HepG2 (cell line): ENCODE measurements at regions not wholly inside any gene's neighbourhood (a gene's known extent, or its start where the extent isn't known, plus 50 kb on each side); places are given as distances from the start of the nearest gene placed in this dataset.

Source experiments
- ARID2 ChIP-seq: sonication (generic); formaldehyde crosslinking; IDR thresholded peaks from 2 replicates; pipeline ENCODE4 v1.8.1; 2022; ENCODE audit warnings: mild to moderate bottlenecking, missing genetic modification reagents, borderline replicate concordance
- BORCS8-MEF2B ChIP-seq: sonication (generic); formaldehyde crosslinking; IDR thresholded peaks from 2 replicates; pipeline ENCODE4 v1.8.0; 2022; ENCODE audit warnings: mild to moderate bottlenecking, missing genetic modification reagents
- CEBPZ ChIP-seq: IDR thresholded peaks from 2 replicates; pipeline ENCODE4 v1.6.1; 2012; ENCODE audit warnings: low read length, improper control_type of control experiment
- ERF ChIP-seq: IDR thresholded peaks from 2 replicates; pipeline ENCODE4 v1.6.1; 2018; ENCODE audit warnings: missing biosample characterization, missing genetic modification reagents
- FIP1L1 ChIP-seq: fragments of 200-400 bp; formaldehyde crosslinking; IDR thresholded peaks from 2 replicates; pipeline ENCODE4 v1.6.1; 2018; ENCODE audit warnings: low read depth, mild to moderate bottlenecking, low read length, moderate library complexity, borderline replicate concordance; ENCODE audit not compliant: insufficient read depth
- KLF12 ChIP-seq: sonication (generic); formaldehyde crosslinking; IDR thresholded peaks from 2 replicates; pipeline ENCODE4 v1.4.0; 2020; ENCODE audit warnings: missing genetic modification reagents, borderline replicate concordance
- MXI1 ChIP-seq: IDR thresholded peaks from 3 replicates; pipeline ENCODE4 v1.6.1; 2012; ENCODE audit warnings: low read depth, low read length, inconsistent platforms, borderline replicate concordance
- PRDM10 ChIP-seq: sonication (generic); formaldehyde crosslinking; IDR thresholded peaks from 2 replicates; pipeline ENCODE4 v1.4.0; 2020; ENCODE audit warnings: low read depth, missing genetic modification reagents
- SYNCRIP ChIP-seq: fragments of 200-400 bp; formaldehyde crosslinking; IDR thresholded peaks from 2 replicates; pipeline ENCODE4 v1.6.1; 2018; ENCODE audit warnings: mild to moderate bottlenecking, low read depth, low read length; ENCODE audit not compliant: insufficient read depth
- TCF7 ChIP-seq: sonication (generic); IDR thresholded peaks from 2 replicates; pipeline ENCODE4 v1.6.1; 2016; ENCODE audit warnings: antibody characterized with exemption, low read depth
- ZNF329 ChIP-seq: sonication (generic); formaldehyde crosslinking; IDR thresholded peaks from 2 replicates; pipeline ENCODE4 v1.9.0; 2021; ENCODE audit warnings: low read depth, mild to moderate bottlenecking, missing genetic modification reagents
- ZNF335 ChIP-seq: sonication (generic); formaldehyde crosslinking; IDR thresholded peaks from 2 replicates; pipeline ENCODE4 v1.4.0; 2020; ENCODE audit warnings: missing genetic modification reagents
- ZNF607 ChIP-seq: sonication (generic); formaldehyde crosslinking; IDR thresholded peaks from 2 replicates; pipeline ENCODE4 v1.5.1; 2020; ENCODE audit warnings: missing genetic modification reagents, mild to moderate bottlenecking, borderline replicate concordance
- ZNF766 ChIP-seq: sonication (generic); formaldehyde crosslinking; IDR thresholded peaks from 2 replicates; pipeline ENCODE4 v1.5.0; 2020; ENCODE audit warnings: missing genetic modification reagents, borderline replicate concordance

- no peak for TF ChIP-seq TCF7
- TF ChIP-seq SYNCRIP = no peak
- TF ChIP-seq ZNF766 (CRISPR knock-in tag) = no peak
- no peak for TF ChIP-seq MXI1
- TF ChIP-seq ZNF335 (CRISPR knock-in tag) = no peak
- no peak for TF ChIP-seq ARID2 (CRISPR knock-in tag)
- no peak for TF ChIP-seq ERF (CRISPR knock-in tag)
- no peak for TF ChIP-seq FIP1L1
- TF ChIP-seq ZNF607 (CRISPR knock-in tag) = no peak
- TF ChIP-seq KLF12 (CRISPR knock-in tag) = no peak
- TF ChIP-seq CEBPZ = no peak
- TF ChIP-seq ZNF329 (CRISPR knock-in tag) = no peak
- no peak for TF ChIP-seq PRDM10 (CRISPR knock-in tag)
- TF ChIP-seq BORCS8-MEF2B (CRISPR knock-in tag) = no peak
Observed at GRCh38 chr6:100267721-100268123, 197.0 kb downstream of the SIM1 start.
